ENCODE measurements at regions not wholly inside any gene's neighbourhood (a gene's known extent, or its start where the extent isn't known, plus 50 kb on each side); places are given as distances from the start of the nearest gene placed in this dataset.

DNA sequence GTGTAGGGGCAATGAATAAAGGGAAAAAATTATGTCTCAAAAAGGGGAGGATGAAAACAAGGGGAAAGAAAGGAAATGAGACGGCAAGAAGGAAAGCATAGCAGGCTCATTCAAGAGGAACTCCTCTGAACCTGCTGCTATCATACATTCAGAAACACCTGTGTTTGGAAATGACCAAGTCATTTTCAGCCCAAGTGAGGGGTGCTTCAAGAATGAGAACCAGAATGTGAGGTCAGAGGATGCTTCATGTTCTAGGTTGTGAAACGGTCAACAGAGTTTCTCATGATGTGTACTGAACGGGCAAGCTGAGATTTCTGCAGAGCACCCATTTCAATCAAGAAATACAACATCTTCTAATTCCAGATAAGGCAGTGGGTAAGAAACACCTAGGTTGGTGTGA is 1367.2 kb upstream of the CELF4 start:
- TF ChIP-seq, protein P1, sequence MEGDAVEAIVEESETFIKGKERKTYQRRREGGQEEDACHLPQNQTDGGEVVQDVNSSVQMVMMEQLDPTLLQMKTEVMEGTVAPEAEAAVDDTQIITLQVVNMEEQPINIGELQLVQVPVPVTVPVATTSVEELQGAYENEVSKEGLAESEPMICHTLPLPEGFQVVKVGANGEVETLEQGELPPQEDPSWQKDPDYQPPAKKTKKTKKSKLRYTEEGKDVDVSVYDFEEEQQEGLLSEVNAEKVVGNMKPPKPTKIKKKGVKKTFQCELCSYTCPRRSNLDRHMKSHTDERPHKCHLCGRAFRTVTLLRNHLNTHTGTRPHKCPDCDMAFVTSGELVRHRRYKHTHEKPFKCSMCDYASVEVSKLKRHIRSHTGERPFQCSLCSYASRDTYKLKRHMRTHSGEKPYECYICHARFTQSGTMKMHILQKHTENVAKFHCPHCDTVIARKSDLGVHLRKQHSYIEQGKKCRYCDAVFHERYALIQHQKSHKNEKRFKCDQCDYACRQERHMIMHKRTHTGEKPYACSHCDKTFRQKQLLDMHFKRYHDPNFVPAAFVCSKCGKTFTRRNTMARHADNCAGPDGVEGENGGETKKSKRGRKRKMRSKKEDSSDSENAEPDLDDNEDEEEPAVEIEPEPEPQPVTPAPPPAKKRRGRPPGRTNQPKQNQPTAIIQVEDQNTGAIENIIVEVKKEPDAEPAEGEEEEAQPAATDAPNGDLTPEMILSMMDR (IDR thresholded peaks at IDR 0.05; ENCODE audit: insufficient read depth, low read length, severe bottlenecking), result no peak
- no peak for DNase-seq (ENCODE audit: low read depth)
- Histone ChIP-seq H3K27me3 (ENCODE audit: control insufficient read depth, insufficient read depth, low read length) (no peaks in the 10 kb centered on the region), H3K36me3 (ENCODE audit: control insufficient read depth, insufficient read depth, low read length) (no peaks in the 10 kb centered on the region), H3K4me3 (ENCODE audit: low read depth, low read length) (no peak overlapping the region)
- FAIRE-seq, result peak; percentile 28

DNA sequence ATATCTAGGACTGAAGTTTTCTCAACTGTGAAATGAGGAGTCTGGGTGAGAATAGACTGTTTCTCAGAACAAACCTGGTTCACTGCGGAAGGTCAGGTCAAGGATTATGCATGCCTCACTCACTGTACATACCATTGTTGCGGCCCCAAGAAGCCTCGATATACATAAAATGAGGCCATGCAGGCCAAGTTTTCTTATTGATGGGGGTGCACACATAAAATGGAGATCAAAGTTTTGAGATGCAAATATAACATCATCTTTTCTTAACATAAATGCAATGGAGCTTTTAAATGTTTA is 1366.1 kb upstream of the CELF4 start:
- FAIRE-seq, result no peak
- H3K36me3 ChIP-seq (ENCODE audit: control insufficient read depth, insufficient read depth, low read length), result no peaks in the 10 kb centered on the region
- TF ChIP-seq, protein P1 (IDR thresholded peaks at IDR 0.05; ENCODE audit: insufficient read depth, low read length, severe bottlenecking), result no peak
- no peaks in the 10 kb centered on the region for H3K27me3 ChIP-seq (ENCODE audit: control insufficient read depth, insufficient read depth, low read length)
- no peak overlapping the region for H3K4me3 ChIP-seq (ENCODE audit: low read depth, low read length)
- no peak for DNase-seq (ENCODE audit: low read depth)

DNA sequence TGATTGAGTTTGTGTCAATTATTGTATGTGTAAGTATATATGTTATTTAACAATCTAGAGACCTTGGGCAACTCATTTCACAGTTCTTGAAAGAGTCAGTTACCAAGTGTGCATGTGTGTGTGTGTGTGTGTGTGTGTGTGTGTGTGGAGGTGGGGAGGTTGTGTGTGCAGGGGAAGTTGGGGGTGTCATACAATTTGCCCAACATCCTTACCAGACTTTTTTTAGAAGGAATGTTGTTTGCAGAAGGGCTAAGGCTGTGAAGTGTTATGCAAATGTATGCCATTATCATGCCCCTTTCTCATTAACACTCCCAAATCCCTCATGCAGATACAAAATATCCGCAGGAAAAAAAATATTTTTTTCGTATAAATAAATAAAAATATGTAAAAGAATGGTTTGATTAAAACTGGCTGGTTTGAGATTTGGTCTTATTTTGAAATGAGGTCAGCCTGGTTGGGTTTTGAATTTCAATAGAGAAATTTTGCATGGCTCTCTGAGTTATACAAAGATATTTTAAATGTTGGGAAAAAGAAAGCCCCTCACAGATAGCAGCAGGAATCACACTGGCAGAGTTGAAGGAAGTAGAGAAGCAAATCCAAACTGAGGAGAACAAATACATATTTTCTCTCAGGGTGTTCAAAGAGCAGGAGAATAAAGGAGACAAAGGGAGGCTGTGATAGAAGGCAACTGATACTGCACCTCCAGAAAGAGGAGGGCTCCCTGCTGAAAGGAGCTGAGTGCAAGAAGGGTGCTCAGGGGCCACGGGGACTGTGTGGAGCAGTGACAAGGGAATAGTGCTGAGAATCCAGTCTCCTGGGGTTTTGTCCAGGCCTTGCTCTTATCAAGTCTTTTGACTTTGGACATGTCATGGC is 1365.5 kb upstream of the CELF4 start:
- Histone ChIP-seq H3K4me3 (ENCODE audit: low read depth, low read length) (no peak overlapping the region), H3K27me3 (ENCODE audit: control insufficient read depth, insufficient read depth, low read length) (no peaks in the 10 kb centered on the region), H3K36me3 (ENCODE audit: control insufficient read depth, insufficient read depth, low read length) (no peaks in the 10 kb centered on the region)
- TF ChIP-seq, protein P1 (IDR thresholded peaks at IDR 0.05; ENCODE audit: insufficient read depth, low read length, severe bottlenecking), result no peak
- FAIRE-seq (no peak), DNase-seq (ENCODE audit: low read depth) (no peak)

DNA sequence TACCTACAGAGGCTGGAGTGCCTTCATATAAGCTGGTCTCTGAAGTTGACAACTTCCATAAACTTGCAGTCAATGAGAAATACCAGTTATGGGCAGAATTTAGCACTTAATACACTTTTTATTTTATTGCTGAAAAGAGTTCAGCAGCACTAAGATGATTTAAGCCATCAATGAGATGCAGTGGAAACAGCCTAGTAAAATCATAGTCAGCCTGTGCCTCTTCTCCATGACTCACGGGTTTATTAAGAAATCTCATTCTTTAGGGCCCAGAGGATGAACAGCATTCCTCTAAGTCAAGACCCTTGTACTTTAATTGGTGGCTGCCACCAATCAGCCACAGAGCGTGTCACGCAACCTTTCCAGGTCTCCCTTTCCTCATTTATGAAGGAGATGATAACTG is 1357.9 kb upstream of the CELF4 start:
- no peak overlapping the region for H3K4me3 ChIP-seq (ENCODE audit: low read depth, low read length)
- FAIRE-seq (no peak), DNase-seq (ENCODE audit: low read depth) (peak; percentile 19)
- no peaks in the 10 kb centered on the region for H3K27me3 ChIP-seq (ENCODE audit: control insufficient read depth, insufficient read depth, low read length)
- H3K36me3 ChIP-seq (ENCODE audit: control insufficient read depth, insufficient read depth, low read length), result no peaks in the 10 kb centered on the region
- TF ChIP-seq, protein P1 (IDR thresholded peaks at IDR 0.05; ENCODE audit: insufficient read depth, low read length, severe bottlenecking), result no peak

DNA sequence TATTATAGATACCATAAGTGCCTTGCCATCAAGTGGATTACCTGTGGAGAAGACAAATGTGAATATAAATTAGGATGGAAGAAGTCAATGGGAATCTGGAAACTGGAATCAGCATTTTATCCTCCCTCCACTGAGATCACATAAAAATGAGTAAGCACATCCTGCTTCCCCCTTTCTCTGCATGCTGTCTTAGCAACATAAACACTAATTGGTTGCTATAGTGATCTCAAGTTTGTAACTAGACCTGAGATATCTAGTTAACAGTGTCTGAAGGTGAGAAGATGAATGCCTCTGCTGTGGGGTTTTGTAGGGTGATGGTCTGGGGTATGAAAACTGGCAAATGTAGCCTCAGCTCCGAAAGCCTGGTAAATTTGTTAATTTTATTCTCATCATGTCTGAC is 1357.5 kb upstream of the CELF4 start:
- H3K36me3 ChIP-seq (ENCODE audit: control insufficient read depth, insufficient read depth, low read length), result no peaks in the 10 kb centered on the region
- no peaks in the 10 kb centered on the region for H3K27me3 ChIP-seq (ENCODE audit: control insufficient read depth, insufficient read depth, low read length)
- peak; percentile 18 for DNase-seq (ENCODE audit: low read depth)
- H3K4me3 ChIP-seq (ENCODE audit: low read depth, low read length), result no peak overlapping the region
- TF ChIP-seq, protein P1 (IDR thresholded peaks at IDR 0.05; ENCODE audit: insufficient read depth, low read length, severe bottlenecking), result no peak
- no peak for FAIRE-seq

DNA sequence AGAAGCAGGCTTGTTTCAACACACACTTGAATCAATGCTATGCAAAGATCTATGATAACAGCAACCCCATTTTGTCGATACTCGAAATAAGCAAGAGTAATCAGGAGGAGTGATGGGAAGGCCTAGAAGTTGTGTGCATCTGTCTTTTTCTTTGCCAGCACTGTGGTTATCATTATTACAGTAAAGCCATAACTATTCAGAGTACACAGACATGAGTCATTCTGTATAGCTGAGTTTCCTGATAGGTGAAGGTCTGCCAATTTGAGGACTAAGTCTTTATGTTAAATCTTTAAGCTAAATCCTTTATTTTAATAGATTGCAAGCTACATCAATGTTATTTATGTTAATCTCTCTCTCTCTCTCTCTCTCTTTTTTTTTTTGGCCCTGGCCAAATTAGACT is 1344.4 kb upstream of the CELF4 start:
- no peak for FAIRE-seq

More for the DNA sequence above, 1344.4 kb upstream of the CELF4 start:
- Histone ChIP-seq H3K4me3 (ENCODE audit: low read depth, low read length) (no peak overlapping the region), H3K36me3 (ENCODE audit: control insufficient read depth, insufficient read depth, low read length) (no peaks in the 10 kb centered on the region), H3K27me3 (ENCODE audit: control insufficient read depth, insufficient read depth, low read length) (no peaks in the 10 kb centered on the region)
- DNase-seq (ENCODE audit: low read depth), result peak; percentile 56
- TF ChIP-seq, protein P1 (IDR thresholded peaks at IDR 0.05; ENCODE audit: insufficient read depth, low read length, severe bottlenecking), result no peak

Measured in bronchial epithelial cell (primary cell).